H4 (cell line): ENCODE measurements at regions not wholly inside any gene's neighbourhood (a gene's known extent, or its start where the extent isn't known, plus 50 kb on each side); places are given as distances from the start of the nearest gene placed in this dataset.
"Not testable (repeated sequence)": the region's sequence is repeated elsewhere in the genome, so short reads cannot be mapped to it uniquely, and the experiment has no call there.

Experiments used
- DNase-seq: peaks from one replicate; pipeline ENCODE4 v3.0.0-alpha.2; 2015; ENCODE audit warnings: low spot score

DNA sequence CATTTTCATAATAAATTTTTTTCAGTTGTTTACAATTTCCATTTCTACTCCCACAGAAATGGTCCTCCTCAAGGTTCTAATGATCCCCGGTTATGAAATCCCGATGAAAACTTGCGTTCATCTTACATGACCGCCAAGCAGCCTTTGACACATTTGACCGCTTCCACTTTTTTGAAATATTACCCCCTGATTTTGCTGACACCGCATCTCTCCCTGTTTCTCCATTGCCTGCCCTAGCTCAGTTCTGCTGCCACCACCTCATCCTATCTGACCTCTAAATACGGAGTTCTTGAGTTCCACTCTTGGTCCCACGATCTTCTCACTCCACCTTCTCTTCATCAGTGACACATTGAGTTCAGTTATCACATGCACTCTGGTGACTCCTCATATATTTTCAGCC is 74.1 kb downstream of the SLC35B3 start:
- DNase-seq, result no peak

DNA sequence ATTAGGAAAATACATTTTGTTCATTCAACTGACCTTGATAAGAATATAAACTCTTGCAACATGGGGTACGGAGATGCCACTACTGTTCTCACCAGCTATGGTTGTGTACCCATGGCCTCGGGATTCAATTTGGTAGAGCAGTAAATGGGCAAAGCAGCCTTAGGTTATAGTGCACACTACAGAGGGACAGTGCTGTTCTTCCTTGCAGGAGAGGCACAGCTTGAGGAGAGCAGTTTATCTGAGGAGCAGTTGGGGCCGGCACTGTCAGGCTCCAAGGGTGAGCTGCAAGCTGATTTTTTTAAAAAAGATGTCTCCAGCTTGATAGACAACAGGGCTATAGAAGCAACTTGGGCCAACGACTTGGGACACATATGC is 82.4 kb downstream of the SLC35B3 start:
- DNase-seq, result no peak

DNA sequence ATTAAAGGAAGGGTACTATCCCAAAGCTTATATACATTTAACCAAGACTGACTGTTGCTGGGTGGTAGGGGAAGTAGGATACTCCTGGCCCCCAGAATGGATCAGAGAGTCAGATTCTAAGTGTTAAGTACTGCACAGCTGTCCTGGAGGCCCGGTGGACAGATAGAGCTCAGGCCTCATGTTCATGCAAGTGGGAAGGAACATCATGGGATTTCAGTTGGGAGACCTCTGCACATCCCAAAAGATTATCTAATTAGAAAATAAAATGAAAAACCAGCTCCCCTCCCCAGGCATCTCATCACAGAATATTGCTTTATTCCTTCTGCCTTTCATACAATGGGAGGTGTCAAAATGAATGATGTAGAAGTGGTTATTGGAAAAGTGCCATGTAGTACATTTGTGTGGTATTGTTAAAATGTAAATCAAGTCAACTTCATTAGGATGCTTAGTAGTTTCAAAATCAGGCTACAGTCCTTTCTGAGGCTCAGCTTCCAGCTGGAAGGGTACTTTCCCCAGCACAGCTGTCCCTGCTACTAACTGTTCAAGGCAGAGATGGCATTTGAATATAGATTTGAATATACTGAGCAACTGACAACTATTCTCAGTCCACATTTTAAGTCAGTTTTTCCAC is 82.9 kb downstream of the SLC35B3 start:
- DNase-seq, result no peak

DNA sequence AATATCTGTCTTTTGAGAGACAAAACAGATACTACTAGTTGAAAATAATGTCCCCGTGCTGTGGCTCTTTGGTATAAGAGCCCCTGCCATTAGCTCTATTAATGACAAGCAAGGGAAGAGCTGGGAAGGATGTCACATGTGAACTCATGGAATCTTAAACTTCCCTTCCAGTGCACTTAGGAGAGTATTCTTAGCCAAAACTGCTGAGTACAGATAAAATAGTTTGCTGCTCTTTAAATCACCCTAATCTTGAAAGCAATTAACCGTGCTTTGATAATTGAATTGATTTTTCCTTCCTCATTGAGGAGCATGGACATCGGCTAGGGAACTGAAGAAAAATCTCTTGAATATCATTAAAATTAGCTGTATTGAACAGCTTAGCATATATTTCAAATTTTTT is 91.7 kb downstream of the SLC35B3 start:
- no peak for DNase-seq

DNA sequence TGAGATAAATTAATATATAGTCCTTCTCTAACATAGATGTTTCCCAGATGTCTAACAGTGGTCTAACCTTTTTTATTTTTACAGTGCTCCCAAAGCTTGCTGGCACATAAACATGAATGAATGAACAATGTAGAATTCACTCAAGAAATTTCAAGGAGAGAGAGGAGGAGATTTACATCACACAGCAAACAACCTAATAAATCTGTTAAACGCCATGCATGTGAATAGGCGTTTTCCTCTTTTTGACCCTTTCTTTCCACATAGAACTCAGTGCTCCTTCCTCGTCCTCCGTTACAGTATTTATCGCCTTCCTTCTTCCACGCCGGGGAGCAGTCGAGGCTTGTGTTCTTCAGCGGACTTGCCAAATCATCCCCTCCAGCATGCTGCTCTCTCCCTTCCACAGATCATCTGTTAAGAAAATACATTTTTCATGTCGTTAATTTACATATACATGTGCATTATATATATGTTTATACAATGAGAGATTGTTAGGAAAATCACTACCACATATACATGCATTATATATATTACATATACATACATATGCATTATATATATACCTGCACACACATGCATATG is 93.0 kb downstream of the SLC35B3 start:
- DNase-seq, result no peak

DNA sequence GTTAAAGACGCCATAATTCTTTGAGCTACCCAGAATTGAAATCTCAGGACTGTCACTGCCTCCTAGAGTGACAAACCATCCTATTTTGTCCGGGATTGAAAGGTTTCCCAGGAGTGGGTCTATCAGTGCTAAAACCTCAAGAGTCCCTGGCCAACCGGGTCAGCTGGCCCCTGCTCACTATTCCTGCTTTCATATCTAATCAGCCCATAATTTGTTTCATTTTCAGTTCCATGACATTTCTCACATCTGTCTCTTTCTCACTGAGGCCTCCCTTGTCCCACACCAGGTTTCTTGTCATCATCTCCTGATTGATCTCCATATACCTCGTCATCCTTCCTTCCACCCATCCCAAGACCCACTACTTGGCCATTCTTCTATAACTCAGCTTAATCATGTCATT is 98.2 kb downstream of the SLC35B3 start:
- DNase-seq, result no peak

DNA sequence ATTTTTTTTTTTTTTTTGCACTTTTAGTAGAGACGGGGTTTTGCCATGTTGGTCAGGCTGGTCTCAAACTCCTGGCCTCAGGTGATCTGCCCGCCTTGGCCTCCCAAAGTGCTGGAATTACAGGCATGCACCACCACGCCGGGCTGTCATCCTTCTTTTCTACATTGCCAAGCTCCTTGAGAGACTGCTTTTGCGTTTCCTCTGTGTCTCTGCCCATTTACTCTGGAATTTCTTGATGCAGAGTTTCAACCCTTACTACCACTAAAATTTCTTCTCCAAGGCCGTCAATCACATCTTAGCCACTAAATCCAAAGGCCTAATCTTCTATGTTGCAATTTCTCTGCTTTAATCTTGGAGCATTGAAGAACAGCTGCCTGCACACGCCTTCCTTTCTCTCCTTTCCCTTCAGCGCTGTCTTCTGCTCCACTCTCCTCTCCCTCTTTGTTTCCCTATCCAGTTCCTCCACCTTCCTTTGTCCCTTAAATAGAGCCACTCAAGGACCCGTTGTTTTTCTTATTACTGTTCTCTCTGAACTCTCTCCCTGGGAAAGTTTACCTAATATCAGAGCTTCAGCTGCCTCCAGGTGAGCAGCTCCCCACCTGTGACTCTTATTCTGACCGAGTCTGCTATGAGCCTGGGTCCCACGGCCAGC is 98.8 kb downstream of the SLC35B3 start:
- no peak for DNase-seq

DNA sequence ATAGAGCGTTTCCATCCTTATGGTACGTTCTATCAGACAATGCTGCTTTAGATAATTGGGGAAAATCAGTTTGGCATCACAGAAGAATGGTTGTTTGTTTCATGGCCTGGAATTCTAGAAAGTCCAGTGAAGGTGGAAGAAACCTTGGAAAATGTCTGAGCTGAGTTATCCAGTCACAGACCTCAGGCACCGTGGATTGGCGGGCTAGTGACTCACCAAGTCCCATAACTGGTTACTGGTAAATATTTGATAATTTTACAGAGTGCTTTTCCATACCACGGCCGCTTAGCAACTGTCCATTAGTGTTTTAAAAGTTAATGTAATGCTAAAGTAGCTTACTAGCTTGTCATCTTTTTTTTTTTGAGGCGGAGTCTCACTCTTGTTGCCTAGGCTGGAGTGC is 99.4 kb downstream of the SLC35B3 start:
- DNase-seq, result no peak

DNA sequence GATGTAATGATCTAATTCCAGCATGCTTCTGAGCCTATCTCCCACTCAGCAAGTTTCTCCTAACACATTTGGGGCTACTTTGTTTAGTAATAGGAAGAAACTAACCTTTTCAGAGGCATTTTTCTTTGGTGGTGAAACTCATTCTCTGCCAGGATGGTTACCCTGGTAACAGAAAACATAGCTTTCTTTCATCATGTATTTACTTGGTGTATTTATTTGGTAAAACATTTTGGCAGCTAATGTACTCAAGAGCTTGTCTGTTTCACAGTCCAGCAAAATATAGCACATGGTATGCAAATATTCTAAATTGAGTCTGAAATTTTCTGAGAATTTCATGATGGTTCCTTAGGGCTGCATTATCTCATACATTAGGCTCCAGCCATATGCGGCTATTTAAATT is 100.0 kb downstream of the SLC35B3 start:
- no peak for DNase-seq

DNA sequence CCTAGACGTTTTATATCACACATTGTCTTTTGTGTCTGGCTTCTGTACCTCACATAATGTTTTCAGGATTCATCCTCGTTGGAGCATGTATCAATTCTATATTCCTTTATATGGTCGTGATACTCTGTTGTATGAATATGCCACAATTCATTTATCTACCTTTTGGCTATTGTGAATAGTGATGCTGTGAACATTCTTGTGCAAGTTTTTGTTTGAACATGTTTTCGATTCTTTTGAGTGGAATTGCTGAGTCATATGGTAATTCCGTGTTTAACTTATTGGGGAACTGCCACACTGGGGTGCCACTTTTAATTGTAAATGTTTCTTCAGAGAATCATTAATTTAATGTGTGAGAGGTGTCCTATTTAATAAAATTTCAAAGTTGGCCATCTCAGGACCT is 101.2 kb downstream of the SLC35B3 start:
- no peak for DNase-seq

DNA sequence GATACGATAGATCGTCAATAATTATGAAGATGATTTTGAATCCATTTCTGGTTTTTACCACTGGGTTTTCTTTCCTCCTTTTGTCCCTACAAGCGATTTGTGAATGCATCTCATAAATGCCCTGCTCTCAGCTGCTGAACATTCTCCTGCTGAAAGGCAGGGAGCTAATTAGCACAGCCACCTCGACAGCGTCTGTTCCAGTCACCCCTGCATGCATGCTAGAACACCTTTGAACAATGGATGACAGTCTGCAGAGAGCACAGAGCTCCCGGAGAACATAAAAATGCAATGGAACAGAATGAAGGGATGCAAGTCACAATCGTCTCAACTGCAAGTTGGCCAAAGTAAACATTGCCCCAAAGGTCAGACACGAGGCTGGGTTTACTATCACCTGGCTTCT is 105.8 kb downstream of the SLC35B3 start:
- no peak for DNase-seq

DNA sequence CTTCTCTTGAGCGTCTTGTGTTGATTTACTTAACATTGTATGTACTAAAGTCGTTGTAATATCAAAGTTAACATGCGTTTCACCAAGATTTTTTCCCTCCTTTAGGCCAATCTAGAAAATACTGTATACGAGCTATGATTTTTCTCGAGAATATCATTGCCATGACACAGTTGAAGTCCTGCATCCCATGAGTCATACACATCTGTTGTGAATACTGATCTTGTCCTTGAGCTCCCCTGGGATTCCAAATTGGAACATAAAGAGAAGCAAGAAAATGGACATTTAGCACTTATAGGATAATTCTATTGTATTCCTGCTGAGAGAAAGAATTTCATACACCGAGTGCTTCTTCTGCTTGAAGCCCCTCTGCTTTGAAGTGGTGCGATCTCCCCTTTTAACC is 109.6 kb downstream of the SLC35B3 start:
- no peak for DNase-seq

DNA sequence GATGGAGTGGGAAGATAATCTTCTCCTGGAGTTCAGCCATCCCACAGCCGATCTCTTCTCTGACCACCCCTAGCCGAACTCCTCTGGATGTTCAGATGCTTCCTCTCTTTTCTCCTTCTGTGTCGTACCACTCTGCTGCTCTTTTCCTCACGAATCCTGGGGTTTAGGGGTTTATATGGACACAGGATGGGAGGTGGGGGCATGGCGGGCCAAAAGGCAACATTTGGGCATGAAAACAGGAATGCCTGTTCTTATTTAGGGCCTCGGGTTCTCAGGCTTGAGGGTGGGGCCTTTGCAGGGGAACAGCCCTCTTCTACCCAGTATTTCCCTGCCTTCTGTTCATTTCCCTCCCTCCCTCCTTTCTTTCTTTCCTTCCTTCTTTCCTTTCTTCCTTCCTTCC is 112.7 kb downstream of the SLC35B3 start:
- no peak for DNase-seq

DNA sequence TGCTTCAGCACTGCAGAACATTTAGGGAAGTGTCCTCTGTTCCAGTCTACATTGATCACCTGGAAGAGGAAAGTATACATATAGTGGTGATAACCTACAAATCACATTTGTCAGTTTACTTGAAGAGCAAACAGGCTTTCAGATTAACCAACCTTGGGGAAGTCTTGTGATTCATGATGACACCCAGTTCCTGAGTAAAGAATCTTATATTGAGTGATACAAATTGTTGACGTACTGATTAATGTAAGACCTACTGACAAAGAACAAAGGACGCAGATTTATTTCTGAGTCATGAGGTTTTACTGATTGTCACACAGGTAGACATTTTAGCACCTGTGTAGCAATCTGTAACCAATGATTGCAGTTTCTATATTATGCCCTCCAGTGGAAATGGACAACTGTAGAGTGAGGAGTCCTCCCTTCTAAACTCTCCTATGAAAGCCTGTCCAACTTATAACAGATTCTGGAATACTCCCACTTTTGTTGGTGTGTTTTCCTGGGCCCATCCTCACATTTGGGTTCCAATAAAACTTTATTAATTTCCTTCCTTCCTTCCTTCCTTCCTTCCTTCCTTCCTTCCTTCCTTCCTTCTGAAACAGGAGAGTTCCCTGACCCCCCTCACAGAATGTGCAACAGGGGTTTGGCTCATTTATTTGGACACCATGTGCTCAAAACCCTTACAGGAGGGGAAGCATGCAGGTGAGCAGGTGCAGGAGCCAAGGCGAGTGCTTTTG is 113.5 kb downstream of the SLC35B3 start:
- DNase-seq, result no peak

DNA sequence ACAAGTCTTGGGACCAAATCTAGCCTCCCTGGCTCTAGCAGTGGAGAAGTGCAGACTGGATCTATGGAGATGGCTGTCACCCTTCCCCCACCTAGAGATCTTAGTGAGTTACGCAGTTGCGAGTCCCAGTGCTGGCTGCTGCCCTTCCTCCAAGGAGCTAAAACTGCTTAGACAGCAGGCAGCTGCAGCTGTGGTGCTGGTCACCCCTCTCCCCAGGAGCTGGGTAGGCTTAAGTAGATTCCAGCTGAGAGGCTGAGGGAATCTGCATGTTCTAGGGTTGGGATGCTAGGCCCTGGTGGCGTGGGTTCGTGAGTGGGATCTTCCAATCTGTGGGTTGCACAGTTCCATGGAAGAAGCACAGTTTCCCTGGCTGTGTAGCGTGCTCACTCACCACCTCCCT is 120.2 kb downstream of the SLC35B3 start:
- DNase-seq, result no peak

DNA sequence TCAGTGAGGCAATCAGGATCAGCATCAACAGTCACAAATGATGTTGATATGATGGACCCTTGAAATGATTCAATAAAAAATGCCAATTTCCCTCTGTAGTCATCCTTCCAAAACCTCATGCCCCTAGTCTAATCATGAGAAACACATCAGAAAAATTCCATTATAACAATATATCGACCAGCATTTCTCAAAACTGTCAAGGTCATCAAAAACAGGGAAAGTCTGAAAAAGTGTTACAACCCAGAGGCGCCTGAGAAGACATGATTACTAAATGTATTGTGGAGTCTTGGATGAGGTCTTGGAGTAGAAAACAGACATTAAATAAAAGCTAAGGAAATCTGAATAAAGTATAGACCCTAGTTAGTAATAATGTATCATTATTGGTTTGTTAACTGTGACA is 133.8 kb downstream of the SLC35B3 start:
- DNase-seq, result no peak

DNA sequence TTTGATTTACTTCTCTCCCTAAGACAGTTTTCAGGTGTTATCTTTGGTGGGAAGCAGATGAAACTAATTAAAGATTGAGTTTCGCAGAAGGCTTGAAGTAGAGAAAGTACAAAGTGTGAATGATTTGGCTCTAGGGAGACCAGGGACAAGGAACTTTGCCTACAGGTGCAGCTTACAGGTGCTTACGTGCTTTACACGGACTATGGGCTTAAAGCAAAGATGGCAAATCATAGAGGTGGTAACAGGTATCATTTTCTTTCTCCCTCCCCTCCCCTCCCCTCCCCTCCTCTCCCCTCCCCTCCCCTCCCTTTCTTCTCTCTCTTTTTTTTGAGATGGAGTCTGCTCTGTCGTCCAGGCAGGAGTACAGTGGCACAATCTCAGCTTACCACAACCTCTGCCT is 136.3 kb downstream of the SLC35B3 start:
- no peak for DNase-seq

DNA sequence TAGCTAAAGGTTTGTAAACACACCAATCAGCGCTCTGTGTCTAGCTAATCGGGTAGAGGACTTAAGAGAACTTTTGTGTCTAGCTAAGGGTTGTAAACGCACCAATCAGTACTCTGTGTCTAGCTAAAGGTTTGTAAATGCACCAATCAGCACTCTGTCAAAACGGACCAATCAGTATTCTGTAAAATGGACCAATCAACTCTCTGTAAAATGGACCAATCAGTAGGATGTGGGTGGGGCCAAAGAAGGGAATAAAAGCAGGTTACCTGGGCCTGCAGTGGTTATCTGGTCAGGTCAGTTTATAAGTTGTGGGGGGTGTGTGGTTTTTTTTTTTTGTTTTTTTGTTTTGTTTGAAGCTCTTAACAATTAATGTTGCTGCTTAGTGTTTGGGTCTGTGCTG is 152.4 kb downstream of the SLC35B3 start:
- not testable (repeated sequence) for DNase-seq

DNA sequence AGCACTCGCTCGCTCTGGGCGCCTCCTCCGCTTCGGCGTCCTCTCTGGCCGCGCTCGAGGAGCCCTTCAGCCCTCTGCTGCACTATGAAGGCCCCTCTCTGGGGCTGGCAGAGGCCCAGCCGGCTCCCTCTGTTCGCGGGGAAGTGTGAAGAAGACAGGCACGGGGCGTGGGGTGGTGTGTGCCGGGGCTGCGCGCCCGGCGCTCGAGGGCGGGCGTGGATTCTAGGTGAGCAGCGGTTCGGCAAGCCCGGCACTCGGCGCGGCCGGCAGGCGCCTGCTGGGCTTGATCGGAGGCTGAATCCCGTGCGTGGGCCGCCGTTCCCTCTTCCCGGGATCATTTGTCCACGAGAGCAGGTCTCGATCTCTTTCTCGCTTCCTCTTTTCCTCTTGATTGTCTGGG is 153.0 kb downstream of the SLC35B3 start:
- no peak for DNase-seq

DNA sequence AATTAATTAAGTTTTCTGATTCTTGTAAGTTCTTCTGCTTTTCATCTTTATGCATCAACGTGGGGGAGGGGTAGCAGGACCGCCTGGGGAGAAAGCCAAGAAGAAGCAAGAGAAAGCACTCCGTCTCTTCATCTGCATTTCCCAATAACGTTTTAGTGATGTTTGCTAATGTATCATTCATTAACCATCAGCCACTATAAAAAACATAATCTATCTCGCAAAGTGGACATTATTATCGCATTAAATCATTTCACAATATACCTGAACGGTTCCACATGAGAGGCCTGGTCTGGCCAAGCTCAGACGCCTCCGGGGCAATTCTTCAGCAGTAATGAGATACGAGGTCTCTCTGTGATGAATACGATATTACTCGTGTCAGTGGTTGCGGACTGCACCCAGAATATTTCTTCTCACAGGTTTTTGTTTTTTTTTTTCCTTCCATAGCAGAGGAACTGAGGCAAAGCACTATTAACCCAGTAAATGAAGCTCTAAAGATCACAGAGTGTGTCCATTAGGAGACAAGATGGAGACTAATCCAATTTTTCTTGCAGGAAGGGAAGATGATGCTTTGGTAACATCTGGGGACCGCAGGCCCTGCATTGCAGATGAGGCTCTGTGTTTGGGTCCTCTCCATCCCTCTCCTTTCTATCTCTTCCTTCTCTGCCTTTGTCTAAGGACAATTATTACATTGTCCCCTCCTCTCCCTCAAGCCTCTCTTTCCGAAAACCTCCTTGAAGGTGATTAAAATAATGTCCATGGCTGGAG is 156.1 kb downstream of the SLC35B3 start:
- no peak for DNase-seq

DNA sequence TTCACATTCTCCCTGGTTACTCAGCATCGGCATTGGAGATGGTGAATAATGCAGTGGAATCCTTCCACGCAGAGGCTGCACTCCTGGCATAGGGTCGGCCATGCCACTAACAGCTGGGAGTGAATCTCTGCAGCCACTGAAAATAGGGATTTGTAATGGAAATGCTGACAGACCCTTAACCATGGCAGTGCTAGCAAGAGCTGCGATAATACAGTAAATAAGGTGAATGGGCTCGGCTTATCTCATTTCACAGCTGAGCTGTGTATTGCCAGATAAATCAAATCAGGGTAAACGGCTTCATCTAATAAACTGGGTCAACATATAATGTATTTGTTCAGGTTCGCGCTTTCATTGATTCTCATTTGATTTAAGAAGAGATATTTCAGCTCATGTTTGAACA is 156.8 kb downstream of the SLC35B3 start:
- no peak for DNase-seq

DNA sequence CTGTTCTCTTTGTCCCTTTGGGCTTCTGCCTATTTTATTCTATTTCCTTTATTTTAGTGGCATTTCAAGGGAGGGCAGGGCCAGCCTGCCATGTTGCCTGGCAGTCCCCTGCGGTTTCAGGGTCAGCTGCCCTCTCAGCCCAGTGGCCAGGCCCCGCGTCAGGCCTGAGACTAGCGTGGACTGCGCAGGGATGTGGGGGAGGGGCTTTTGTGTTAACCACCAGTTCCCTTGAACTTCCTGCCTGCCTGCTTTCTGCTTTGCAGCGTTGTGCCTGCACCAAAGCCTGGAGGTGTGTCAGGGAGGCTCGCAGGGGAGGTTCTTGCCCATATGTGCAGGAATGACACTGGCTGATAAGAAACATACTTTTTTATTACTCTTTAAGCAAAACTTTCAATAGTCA is 157.6 kb downstream of the SLC35B3 start:
- DNase-seq, result no peak
